Stimulated activated CD4-positive, alpha-beta T cell treated with anti-CD3 and anti-CD28 coated beads, TNF-alpha, amount 100 ng/mL, for 4 hours (primary cell): ENCODE measurements at regions not wholly inside any gene's neighbourhood (a gene's known extent, or its start where the extent isn't known, plus 50 kb on each side); places are given as distances from the start of the nearest gene placed in this dataset.

ENCODE experiments used
- DNase-seq, 3 experiments: peaks; one replicate each; pipeline ENCODE4 v3.0.0-alpha.2; 2020; ENCODE audit warnings: low read depth in 3 of 3

GRCh38 chr16:51326131-51326856, 175.2 kb upstream of the SALL1 start:
- DNase-seq, result no peak

GRCh38 chr16:51321251-51321650, 170.2 kb upstream of the SALL1 start:
- no peak for DNase-seq

- DNase-seq, result no peak
Observed at GRCh38 chr16:51317575-51317974, 166.5 kb upstream of the SALL1 start.

GRCh38 chr16:51313198-51313597, 162.1 kb upstream of the SALL1 start:
- DNase-seq, result no peak

- no peak for DNase-seq
Observed at GRCh38 chr16:51312363-51313150, 161.5 kb upstream of the SALL1 start.

GRCh38 chr16:51310159-51310558, 159.1 kb upstream of the SALL1 start:
- no peak for DNase-seq

- DNase-seq, result no peak
Observed at GRCh38 chr16:51306886-51307595, 156.0 kb upstream of the SALL1 start.

GRCh38 chr16:51306116-51306515, 155.0 kb upstream of the SALL1 start:
- DNase-seq, result no peak

- no peak for DNase-seq
Observed at GRCh38 chr16:51305337-51305736, 154.3 kb upstream of the SALL1 start.

GRCh38 chr16:51302042-51302441, 151.0 kb upstream of the SALL1 start:
- no peak for DNase-seq

- no peak for DNase-seq
Observed at GRCh38 chr16:51298800-51299199, 147.7 kb upstream of the SALL1 start.

GRCh38 chr16:51290442-51291285, 139.6 kb upstream of the SALL1 start:
- no peak for DNase-seq

GRCh38 chr16:51289336-51289735, 138.3 kb upstream of the SALL1 start:
- DNase-seq, result no peak

GRCh38 chr16:51287121-51287755, 136.2 kb upstream of the SALL1 start:
- no peak for DNase-seq

- DNase-seq, result no peak
Observed at GRCh38 chr16:51286272-51286671, 135.2 kb upstream of the SALL1 start.

- no peak for DNase-seq
Observed at GRCh38 chr16:51276336-51276735, 125.3 kb upstream of the SALL1 start.

- DNase-seq, result no peak
Observed at GRCh38 chr16:51272420-51272819, 121.3 kb upstream of the SALL1 start.

GRCh38 chr16:51271156-51271701, 120.2 kb upstream of the SALL1 start:
- no peak for DNase-seq

- no peak for DNase-seq
Observed at GRCh38 chr16:51268237-51268636, 117.2 kb upstream of the SALL1 start.

GRCh38 chr16:51267681-51268080, 116.6 kb upstream of the SALL1 start:
- DNase-seq, result no peak

- DNase-seq, result no peak
Observed at GRCh38 chr16:51262428-51262827, 111.4 kb upstream of the SALL1 start.
